ENCODE measurements at regions not wholly inside any gene's neighbourhood (a gene's known extent, or its start where the extent isn't known, plus 50 kb on each side); places are given as distances from the start of the nearest gene placed in this dataset.

- TF ChIP-seq CTCF (IDR thresholded peaks at IDR 0.05) (no peak), POLR2A (IDR thresholded peaks at IDR 0.05) (no peak)
Measured at GRCh38 chr2:22734373-22735045, 650.5 kb upstream of the KLHL29 start.

Measured in testis (tissue), 2 donors.